ENCODE measurements at regions not wholly inside any gene's neighbourhood (a gene's known extent, or its start where the extent isn't known, plus 50 kb on each side); places are given as distances from the start of the nearest gene placed in this dataset.

- ATAC-seq = no peak
- H3K4me3 Mint-ChIP-seq = no peak overlapping the region
- no peak overlapping the region for H3K27ac Mint-ChIP-seq
- no peak for DNase-seq
- no peaks in the 10 kb centered on the region for H3K4me1 Mint-ChIP-seq
- no peaks in the 10 kb centered on the region for H3K36me3 Mint-ChIP-seq (ENCODE audit: low read depth)
- H3K9me3 ChIP-seq (ENCODE audit: control insufficient read depth, low read length, poor library complexity, severe bottlenecking) = no peaks in the 10 kb centered on the region
- H3K27me3 Mint-ChIP-seq = no peaks in the 10 kb centered on the region
Measured at GRCh38 chr13:22375151-22375550, 704.3 kb downstream of the FGF9 start.

GRCh38 chr13:22387899-22388298 is 717.0 kb downstream of the FGF9 start:
- no peaks in the 10 kb centered on the region for H3K9me3 ChIP-seq (ENCODE audit: control insufficient read depth, low read length, poor library complexity, severe bottlenecking)
- no peak overlapping the region for H3K4me3 Mint-ChIP-seq
- no peak for ATAC-seq
- no peaks in the 10 kb centered on the region for H3K4me1 Mint-ChIP-seq
- H3K27me3 Mint-ChIP-seq = no peaks in the 10 kb centered on the region
- no peak overlapping the region for H3K27ac Mint-ChIP-seq
- H3K36me3 Mint-ChIP-seq (ENCODE audit: low read depth) = no peaks in the 10 kb centered on the region
- DNase-seq = no peak

- Mint-ChIP-seq H3K27ac (no peak overlapping the region), H3K36me3 (ENCODE audit: low read depth) (no peaks in the 10 kb centered on the region), H3K4me1 (no peaks in the 10 kb centered on the region), H3K27me3 (no peaks in the 10 kb centered on the region), H3K4me3 (no peak overlapping the region)
- ATAC-seq (no peak), DNase-seq (no peak)
- no peaks in the 10 kb centered on the region for H3K9me3 ChIP-seq (ENCODE audit: control insufficient read depth, low read length, poor library complexity, severe bottlenecking)
Measured at GRCh38 chr13:22399801-22400420, 729.0 kb downstream of the FGF9 start.

- DNase-seq = no peak
- Mint-ChIP-seq H3K4me1 (no peaks in the 10 kb centered on the region), H3K36me3 (ENCODE audit: low read depth) (no peaks in the 10 kb centered on the region), H3K27me3 (no peaks in the 10 kb centered on the region), H3K27ac (no peak overlapping the region), H3K4me3 (no peak overlapping the region)
- ATAC-seq = no peak
- no peaks in the 10 kb centered on the region for H3K9me3 ChIP-seq (ENCODE audit: control insufficient read depth, low read length, poor library complexity, severe bottlenecking)
Measured at GRCh38 chr13:22402682-22403081, 731.8 kb downstream of the FGF9 start.

- Mint-ChIP-seq H3K4me3 (no peak overlapping the region), H3K4me1 (no peaks in the 10 kb centered on the region), H3K36me3 (ENCODE audit: low read depth) (no peaks in the 10 kb centered on the region), H3K27ac (no peak overlapping the region), H3K27me3 (no peaks in the 10 kb centered on the region)
- no peak for DNase-seq
- no peak for ATAC-seq
- H3K9me3 ChIP-seq (ENCODE audit: control insufficient read depth, low read length, poor library complexity, severe bottlenecking) = no peaks in the 10 kb centered on the region
Measured at GRCh38 chr13:22403144-22403543, 732.3 kb downstream of the FGF9 start.

- no peak overlapping the region for H3K4me3 Mint-ChIP-seq
- H3K36me3 Mint-ChIP-seq (ENCODE audit: low read depth) = no peaks in the 10 kb centered on the region
- H3K27ac Mint-ChIP-seq = no peak overlapping the region
- no peaks in the 10 kb centered on the region for H3K9me3 ChIP-seq (ENCODE audit: control insufficient read depth, low read length, poor library complexity, severe bottlenecking)
- H3K4me1 Mint-ChIP-seq = no peaks in the 10 kb centered on the region
- H3K27me3 Mint-ChIP-seq = no peaks in the 10 kb centered on the region
- DNase-seq = no peak
- ATAC-seq = no peak
Measured at GRCh38 chr13:22405891-22406290, 735.0 kb downstream of the FGF9 start.

- DNase-seq = no peak
- H3K4me1 Mint-ChIP-seq = no peaks in the 10 kb centered on the region
- H3K27ac Mint-ChIP-seq = no peak overlapping the region
- ATAC-seq = no peak
- H3K4me3 Mint-ChIP-seq = no peak overlapping the region
- H3K36me3 Mint-ChIP-seq (ENCODE audit: low read depth) = no peaks in the 10 kb centered on the region
- peaks cover 2% of the 10 kb centered on the region for H3K9me3 ChIP-seq (ENCODE audit: control insufficient read depth, low read length, poor library complexity, severe bottlenecking)
- H3K27me3 Mint-ChIP-seq = no peaks in the 10 kb centered on the region
Measured at GRCh38 chr13:22412452-22412851, 741.6 kb downstream of the FGF9 start.

GRCh38 chr13:22422023-22422422 is 751.1 kb downstream of the FGF9 start:
- H3K27ac Mint-ChIP-seq = no peak overlapping the region
- H3K36me3 Mint-ChIP-seq (ENCODE audit: low read depth) = no peaks in the 10 kb centered on the region
- H3K27me3 Mint-ChIP-seq = no peaks in the 10 kb centered on the region
- H3K9me3 ChIP-seq (ENCODE audit: control insufficient read depth, low read length, poor library complexity, severe bottlenecking) = no peaks in the 10 kb centered on the region
- DNase-seq = no peak
- H3K4me3 Mint-ChIP-seq = no peak overlapping the region
- no peaks in the 10 kb centered on the region for H3K4me1 Mint-ChIP-seq
- ATAC-seq = no peak

- H3K27ac Mint-ChIP-seq = no peak overlapping the region
- no peak overlapping the region for H3K4me3 Mint-ChIP-seq
Measured at GRCh38 chr13:22422712-22423111, 751.8 kb downstream of the FGF9 start.

GRCh38 chr13:22423261-22423660 is 752.4 kb downstream of the FGF9 start:
- no peaks in the 10 kb centered on the region for H3K4me1 Mint-ChIP-seq
- no peaks in the 10 kb centered on the region for H3K27me3 Mint-ChIP-seq
- H3K27ac Mint-ChIP-seq = no peak overlapping the region
- H3K9me3 ChIP-seq (ENCODE audit: control insufficient read depth, low read length, poor library complexity, severe bottlenecking) = no peaks in the 10 kb centered on the region
- no peaks in the 10 kb centered on the region for H3K36me3 Mint-ChIP-seq (ENCODE audit: low read depth)
- ATAC-seq (no peak), DNase-seq (no peak)
- no peak overlapping the region for H3K4me3 Mint-ChIP-seq

More at GRCh38 chr13:22422712-22423111, 751.8 kb downstream of the FGF9 start:
- H3K9me3 ChIP-seq (ENCODE audit: control insufficient read depth, low read length, poor library complexity, severe bottlenecking) = no peaks in the 10 kb centered on the region
- H3K4me1 Mint-ChIP-seq = no peaks in the 10 kb centered on the region
- no peaks in the 10 kb centered on the region for H3K36me3 Mint-ChIP-seq (ENCODE audit: low read depth)
- DNase-seq = no peak
- no peaks in the 10 kb centered on the region for H3K27me3 Mint-ChIP-seq
- ATAC-seq = no peak

GRCh38 chr13:22425087-22425486 is 754.2 kb downstream of the FGF9 start:
- Mint-ChIP-seq H3K36me3 (ENCODE audit: low read depth) (no peaks in the 10 kb centered on the region), H3K27ac (no peak overlapping the region), H3K4me3 (no peak overlapping the region), H3K4me1 (no peaks in the 10 kb centered on the region), H3K27me3 (no peaks in the 10 kb centered on the region)
- no peaks in the 10 kb centered on the region for H3K9me3 ChIP-seq (ENCODE audit: control insufficient read depth, low read length, poor library complexity, severe bottlenecking)
- ATAC-seq (no peak), DNase-seq (no peak)

- peaks cover 3% of the 10 kb centered on the region for H3K36me3 Mint-ChIP-seq (ENCODE audit: low read depth)
- DNase-seq = no peak
- H3K4me3 Mint-ChIP-seq = no peak overlapping the region
- ATAC-seq = no peak
- no peak overlapping the region for H3K27ac Mint-ChIP-seq
- H3K27me3 Mint-ChIP-seq = no peaks in the 10 kb centered on the region
- H3K9me3 ChIP-seq (ENCODE audit: control insufficient read depth, low read length, poor library complexity, severe bottlenecking) = no peaks in the 10 kb centered on the region
- H3K4me1 Mint-ChIP-seq = no peaks in the 10 kb centered on the region
Measured at GRCh38 chr13:22427066-22427465, 753.7 kb upstream of the SGCG start.

GRCh38 chr13:22427783-22428182 is 753.0 kb upstream of the SGCG start:
- H3K4me3 Mint-ChIP-seq = no peak overlapping the region
- ATAC-seq (no peak), DNase-seq (no peak)
- H3K4me1 Mint-ChIP-seq = no peaks in the 10 kb centered on the region
- H3K36me3 Mint-ChIP-seq (ENCODE audit: low read depth) = peaks cover 3% of the 10 kb centered on the region
- no peak overlapping the region for H3K27ac Mint-ChIP-seq
- no peaks in the 10 kb centered on the region for H3K27me3 Mint-ChIP-seq
- no peaks in the 10 kb centered on the region for H3K9me3 ChIP-seq (ENCODE audit: control insufficient read depth, low read length, poor library complexity, severe bottlenecking)

- peaks cover 3% of the 10 kb centered on the region for H3K36me3 Mint-ChIP-seq (ENCODE audit: low read depth)
- no peaks in the 10 kb centered on the region for H3K4me1 Mint-ChIP-seq
- no peak overlapping the region for H3K4me3 Mint-ChIP-seq
- H3K27me3 Mint-ChIP-seq = no peaks in the 10 kb centered on the region
- no peak overlapping the region for H3K27ac Mint-ChIP-seq
- no peaks in the 10 kb centered on the region for H3K9me3 ChIP-seq (ENCODE audit: control insufficient read depth, low read length, poor library complexity, severe bottlenecking)
- DNase-seq (no peak), ATAC-seq (no peak)
Measured at GRCh38 chr13:22428188-22428828, 752.5 kb upstream of the SGCG start.
